HepG2 (cell line): ENCODE measurements at regions not wholly inside any gene's neighbourhood (a gene's known extent, or its start where the extent isn't known, plus 50 kb on each side); places are given as distances from the start of the nearest gene placed in this dataset.

Experiments
- ATAC-seq: fragments of 200-7000 bp; cut with Tn5 transposase; 3 replicates; pipeline ENCODE4 v1.9.1; 2020; ENCODE audit warnings: mild to moderate bottlenecking, moderate library complexity
- BruUV-seq: library from RNA; stranded (reverse); fragments of 400-500 nt; replicated peaks from 2 replicates; lab custom pipeline; 2021; lab: Mats Ljungman, UMichigan
- CTCF ChIA-PET: fragments of 300-600 bp; formaldehyde crosslinking; extraction: SDS; loops from one replicate; lab custom pipeline; 2021; ENCODE audit warnings: low total read pairs, inconsistent platforms, low intra/inter-chr PET ratio; lab: Yijun Ruan, JAX
- POLR2A ChIA-PET: fragments of 350-600 bp; sonication (Branson Sonifier 250); formaldehyde crosslinking; loops from one replicate; lab custom pipeline; 2020; ENCODE audit warnings: antibody characterized with exemption, inconsistent platforms; lab: Yijun Ruan, JAX
- DNase-seq: peaks from one replicate; pipeline ENCODE4 v3.0.0-alpha.2; 2015; ENCODE audit warnings: low spot score
- FAIRE-seq: peaks from 3 replicates; lab custom pipeline; 2011; peaks lifted over from hg19 to GRCh38; lab: Jason Lieb, UNC
- H2AFZ ChIP-seq: one replicate; pipeline ENCODE4 v1.6.1; 2011; ENCODE audit warnings: low read length, inconsistent platforms
- H3K27ac ChIP-seq: fragments of 300-600 bp; 3 replicates; pipeline ENCODE4 v1.8.0; 2011; ENCODE audit warnings: mixed run types, mild to moderate bottlenecking, mixed read lengths, low read length, inconsistent platforms; ENCODE audit not compliant: insufficient read depth; ENCODE audit errors: extremely low read length
- H3K27me3 ChIP-seq, 2 experiments: fragments of 200-600 bp in 1 of 2; 2 replicates in 1 of 2; 3 replicates in 1 of 2; pipeline versions ENCODE4 v1.6.0 to v1.8.0; 2011; ENCODE audit warnings: low read length in 2 of 2, mild to moderate bottlenecking in 2 of 2, moderate library complexity in 2 of 2, inconsistent platforms in 1 of 2; ENCODE audit not compliant: insufficient read depth in 2 of 2, control insufficient read depth in 1 of 2
- H3K36me3 ChIP-seq, 2 experiments: fragments of 200-600 bp in 1 of 2; replicated peaks in 1 of 2; 2 replicates in 1 of 2; 3 replicates in 1 of 2; pipeline versions ENCODE4 v1.5.1 to v1.8.0; 2011; ENCODE audit warnings: low read length in 2 of 2, inconsistent platforms in 1 of 2; ENCODE audit not compliant: insufficient read depth in 2 of 2, control insufficient read depth in 1 of 2
- H3K4me1 ChIP-seq: 2 replicates; pipeline ENCODE4 v1.5.1; 2012; ENCODE audit warnings: low read length, inconsistent platforms; ENCODE audit not compliant: insufficient read depth
- H3K4me2 ChIP-seq: 2 replicates; pipeline ENCODE4 v1.6.0; 2011; ENCODE audit warnings: low read depth, low read length, inconsistent platforms
- H3K4me3 ChIP-seq, 3 experiments: fragments of 200-600 bp in 1 of 3; sonication (generic), shearing (Covaris generic) in 1 of 3; replicated peaks in 1 of 3; 2 replicates each; pipeline ENCODE4 v1.5.1; 2011 to 2016; ENCODE audit warnings: low read length in 3 of 3, inconsistent platforms in 2 of 3, low read depth in 2 of 3, mild to moderate bottlenecking in 2 of 3, control low read depth in 1 of 3, mixed read lengths in 1 of 3; ENCODE audit not compliant: insufficient read depth in 1 of 3
- H3K79me2 ChIP-seq: one replicate; pipeline ENCODE4 v1.6.1; 2011; ENCODE audit warnings: low read length, inconsistent platforms; ENCODE audit not compliant: insufficient read depth
- H3K9ac ChIP-seq: 2 replicates; pipeline ENCODE4 v1.6.0; 2011; ENCODE audit warnings: mild to moderate bottlenecking, low read depth, low read length, inconsistent platforms; ENCODE audit not compliant: insufficient read depth
- H3K9me3 ChIP-seq: 2 replicates; pipeline ENCODE4 v1.5.1; 2012; ENCODE audit warnings: mild to moderate bottlenecking, low read length
- H4K20me1 ChIP-seq: 2 replicates; pipeline ENCODE4 v1.6.0; 2011; ENCODE audit warnings: inconsistent platforms, mild to moderate bottlenecking, low read length, moderate library complexity; ENCODE audit not compliant: insufficient read depth
- FOSL1 ChIP-seq: sonication (generic); formaldehyde crosslinking; IDR thresholded peaks from 2 replicates; pipeline ENCODE4 v1.9.0; 2021; ENCODE audit warnings: missing genetic modification reagents, borderline replicate concordance
- MAFK ChIP-seq, 2 experiments: IDR thresholded peaks in 1 of 2; conservative IDR thresholded peaks in 1 of 2; 2 replicates each; pipeline ENCODE4 v1.6.1; 2011; ENCODE audit warnings: improper control_type of control experiment in 2 of 2, low read length in 2 of 2
- MAZ ChIP-seq, 2 experiments: sonication (generic) in 1 of 2; formaldehyde crosslinking in 1 of 2; IDR thresholded peaks; 2 replicates each; pipeline versions ENCODE4 v1.5.0 to v1.6.1; 2012 to 2020; ENCODE audit warnings: low read depth in 2 of 2, mild to moderate bottlenecking in 2 of 2, borderline replicate concordance in 1 of 2, improper control_type of control experiment in 1 of 2, low read length in 1 of 2, missing genetic modification reagents in 1 of 2, moderate library complexity in 1 of 2
- MBD4 ChIP-seq: IDR thresholded peaks from 2 replicates; pipeline ENCODE4 v1.6.1; 2012; ENCODE audit warnings: low read length, inconsistent platforms, borderline replicate concordance
- NFE2L2 ChIP-seq: fragments of 150-350 bp; IDR thresholded peaks from 2 replicates; pipeline ENCODE4 v1.6.1; 2014; ENCODE audit warnings: low read length
- POLR2A ChIP-seq, 2 experiments: IDR thresholded peaks; 2 replicates each; pipeline ENCODE4 v1.6.1; 2011; ENCODE audit warnings: low read depth in 2 of 2, low read length in 2 of 2, mild to moderate bottlenecking in 1 of 2, moderate library complexity in 1 of 2; ENCODE audit not compliant: insufficient read depth in 1 of 2
- POLR2AphosphoS2 ChIP-seq: IDR thresholded peaks from 2 replicates; pipeline ENCODE4 v1.6.1; 2011; ENCODE audit warnings: low read depth, low read length, improper control_type of control experiment
- ZBTB33 ChIP-seq: sonication (generic); formaldehyde crosslinking; IDR thresholded peaks from 2 replicates; pipeline ENCODE4 v1.4.0; 2020; ENCODE audit warnings: missing genetic modification reagents
- ZNF816 ChIP-seq: sonication (generic); formaldehyde crosslinking; IDR thresholded peaks from 2 replicates; pipeline ENCODE4 v1.8.0; 2022; ENCODE audit warnings: missing genetic modification reagents, mild to moderate bottlenecking, borderline replicate concordance
- WGBS: methylation state at CpG from one replicate; pipeline ENCODE4 v1.1.6; 2017; ENCODE audit warnings: low lambda C conversion rate; 5-methylcytosine and 5-hydroxymethylcytosine counted together
- in situ Hi-C: cut with HindIII; loops from 2 replicates; pipeline ENCODE4 v1.10.0; 2017; ENCODE audit warnings: low pct_unique_long_range_greater_than_20kb; ENCODE audit not compliant: extremely low pct_ligation_motif_present
- intact Hi-C: fragments of 100-400 bp; cut with micrococcal nuclease; formaldehyde crosslinking; loops from one replicate; pipeline ENCODE4 v1.10.0; 2022; ENCODE audit not compliant: unreplicated experiment

GRCh38 chr21:45347048-45347711 lies 57.8 kb upstream of the COL18A1 start:
- Histone ChIP-seq H3K9ac (no peak overlapping the region; the same call in 1 of the 2 replicates), H3K4me3 (no peak overlapping the region), H3K27ac (no peak overlapping the region), H3K36me3 (no peaks in the 10 kb centered on the region), H4K20me1 (no peaks in the 10 kb centered on the region), H3K4me2 (no peak overlapping the region), H3K4me1 (peaks cover 44% of the 10 kb centered on the region), H2AFZ (no peak overlapping the region), H3K9me3 (no peaks in the 10 kb centered on the region), H3K79me2 (no peaks in the 10 kb centered on the region), H3K27me3 (no peaks in the 10 kb centered on the region)
- no peak for DNase-seq
- CTCF ChIA-PET: no interaction called here
- POLR2A ChIA-PET: interaction anchor here (1.1 to 1.2 kb wide), 2 partner anchors 17 to 84 kb away, joined by 3 read pairs; no protein-coding TSS in a partner anchor
- ATAC-seq: no peak
- no peak for FAIRE-seq
- TF ChIP-seq POLR2A (IDR thresholded peaks at IDR 0.05; ENCODE audit: insufficient read depth in 1 of 2, low read depth in 2 of 2, low read length in 2 of 2) (no peak), ZNF816 (CRISPR knock-in tag) (no peak), MBD4 (no peak), ZBTB33 (peak; percentile 89), MAFK (conservative IDR thresholded peaks at IDR 0.05 in 1 of 2, IDR thresholded peaks at IDR 0.05 in 1 of 2; ENCODE audit: low read length in 2 of 2) (peak in 1 of 2 experiments; percentile 42; a peak in 2 of 4 replicates), POLR2AphosphoS2 (no peak), MAZ (IDR thresholded peaks at IDR 0.05; ENCODE audit: borderline replicate concordance, low read depth, low read length) (no peak), MAZ (CRISPR knock-in tag; IDR thresholded peaks at IDR 0.05; ENCODE audit: low read depth) (no peak), NFE2L2 (peak; percentile 6; the same call in 1 of the 2 replicates), FOSL1 (no peak)
- no TSS peak for BruUV-seq
- in situ Hi-C loops (no loop called here), intact Hi-C loops (no loop called here)
- WGBS: 36% methylated on average over 19 of the region's 31 CpGs
